ENCODE measurements at regions not wholly inside any gene's neighbourhood (a gene's known extent, or its start where the extent isn't known, plus 50 kb on each side); places are given as distances from the start of the nearest gene placed in this dataset.

DNA sequence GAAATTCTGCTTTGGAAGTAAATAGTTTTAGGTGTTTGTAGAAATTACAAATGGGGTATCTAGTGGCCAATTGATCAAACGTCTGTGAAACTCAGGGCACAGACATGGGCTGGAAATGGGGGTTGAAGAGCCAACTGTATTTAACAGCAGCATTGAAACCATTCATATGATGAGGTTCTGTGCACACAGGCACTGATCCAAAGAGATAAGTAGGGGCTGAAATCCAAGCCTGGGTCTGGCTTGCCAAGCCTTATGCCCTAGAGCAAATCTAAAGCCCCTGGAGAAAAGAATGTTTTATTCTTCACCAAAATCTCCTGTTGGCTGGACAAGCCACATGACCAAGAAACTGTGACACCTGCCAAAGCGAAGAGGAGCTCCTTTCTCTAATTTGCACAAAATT is 67.6 kb upstream of the ST6GALNAC5 start:
- H3K36me3 ChIP-seq: no peaks in the 10 kb centered on the region
- H3K4me1 ChIP-seq: peaks cover 3% of the 10 kb centered on the region; the same call in 1 of the 2 replicates
- TF ChIP-seq, protein P1, sequence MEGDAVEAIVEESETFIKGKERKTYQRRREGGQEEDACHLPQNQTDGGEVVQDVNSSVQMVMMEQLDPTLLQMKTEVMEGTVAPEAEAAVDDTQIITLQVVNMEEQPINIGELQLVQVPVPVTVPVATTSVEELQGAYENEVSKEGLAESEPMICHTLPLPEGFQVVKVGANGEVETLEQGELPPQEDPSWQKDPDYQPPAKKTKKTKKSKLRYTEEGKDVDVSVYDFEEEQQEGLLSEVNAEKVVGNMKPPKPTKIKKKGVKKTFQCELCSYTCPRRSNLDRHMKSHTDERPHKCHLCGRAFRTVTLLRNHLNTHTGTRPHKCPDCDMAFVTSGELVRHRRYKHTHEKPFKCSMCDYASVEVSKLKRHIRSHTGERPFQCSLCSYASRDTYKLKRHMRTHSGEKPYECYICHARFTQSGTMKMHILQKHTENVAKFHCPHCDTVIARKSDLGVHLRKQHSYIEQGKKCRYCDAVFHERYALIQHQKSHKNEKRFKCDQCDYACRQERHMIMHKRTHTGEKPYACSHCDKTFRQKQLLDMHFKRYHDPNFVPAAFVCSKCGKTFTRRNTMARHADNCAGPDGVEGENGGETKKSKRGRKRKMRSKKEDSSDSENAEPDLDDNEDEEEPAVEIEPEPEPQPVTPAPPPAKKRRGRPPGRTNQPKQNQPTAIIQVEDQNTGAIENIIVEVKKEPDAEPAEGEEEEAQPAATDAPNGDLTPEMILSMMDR (IDR thresholded peaks at IDR 0.05; ENCODE audit: low read depth, low read length): no peak
- no peak overlapping the region for H3K4me3 ChIP-seq (ENCODE audit: low read depth, low read length)
- H3K27me3 ChIP-seq: no peaks in the 10 kb centered on the region; the same call in 1 of the 2 replicates
- DNase-seq: peak; percentile 40
- H3K9me3 ChIP-seq: no peaks in the 10 kb centered on the region

DNA sequence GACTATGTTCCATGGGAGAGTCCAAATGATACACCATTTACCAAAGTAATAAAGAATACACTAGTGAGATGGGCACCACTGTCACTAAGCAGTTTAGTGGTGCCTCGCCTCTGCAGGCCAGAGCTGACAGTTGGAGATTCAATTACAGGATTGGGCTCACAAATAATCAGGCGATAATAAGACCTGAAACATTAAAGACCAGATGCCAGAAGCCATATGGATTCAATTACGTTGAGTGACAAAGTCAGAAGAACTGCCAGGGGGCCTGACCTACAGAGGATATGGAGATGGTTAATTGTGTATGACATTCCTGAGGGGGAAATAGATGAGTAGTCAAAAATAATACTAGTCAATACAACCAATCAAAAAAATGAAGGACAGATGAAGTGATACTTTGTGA is 65.2 kb upstream of the ST6GALNAC5 start:
- TF ChIP-seq, protein P1 (IDR thresholded peaks at IDR 0.05; ENCODE audit: low read depth, low read length): no peak
- peak; percentile 31 for DNase-seq
- Histone ChIP-seq H3K4me1 (peaks cover 3% of the 10 kb centered on the region; the same call in 1 of the 2 replicates), H3K36me3 (no peaks in the 10 kb centered on the region), H3K27me3 (no peaks in the 10 kb centered on the region; the same call in 1 of the 2 replicates), H3K9me3 (no peaks in the 10 kb centered on the region), H3K4me3 (ENCODE audit: low read depth, low read length) (no peak overlapping the region)

DNA sequence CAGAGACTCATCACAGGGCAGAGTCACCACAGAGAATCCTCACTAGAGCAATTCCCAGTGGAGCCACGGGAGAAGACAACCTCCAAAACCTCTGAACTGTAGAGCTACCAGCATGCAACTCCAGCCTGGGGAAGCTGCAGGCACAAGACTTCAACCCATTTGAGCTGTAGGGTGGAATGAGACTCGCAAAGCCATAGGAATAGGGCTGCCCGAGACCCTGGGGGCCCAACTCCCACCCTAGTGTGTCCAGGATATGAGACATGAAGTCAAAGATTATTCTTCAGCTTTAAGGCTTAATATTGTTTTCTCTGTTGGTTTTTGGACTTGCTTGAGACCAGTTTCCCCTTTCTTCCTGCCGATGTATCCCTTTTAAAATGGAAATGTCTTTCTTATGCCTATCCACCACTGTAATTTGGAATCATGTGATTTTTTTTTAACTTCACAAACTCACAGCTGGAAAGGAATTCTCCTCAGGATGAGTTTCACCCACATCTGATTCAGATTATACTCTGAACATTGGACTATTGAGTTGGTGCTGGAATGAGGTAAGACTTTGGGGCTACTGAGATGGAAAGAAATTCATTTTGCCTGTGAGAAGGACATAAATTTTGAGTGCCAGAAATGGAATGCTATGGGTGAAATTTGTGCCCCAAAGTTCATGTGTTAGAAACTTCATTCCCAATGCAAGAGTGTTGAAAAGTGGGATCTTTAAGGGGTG is 59.6 kb upstream of the ST6GALNAC5 start:
- Histone ChIP-seq H3K36me3 (no peaks in the 10 kb centered on the region), H3K9me3 (no peaks in the 10 kb centered on the region), H3K4me3 (ENCODE audit: low read depth, low read length) (no peak overlapping the region), H3K4me1 (no peaks in the 10 kb centered on the region), H3K27me3 (no peaks in the 10 kb centered on the region)
- TF ChIP-seq, protein P1 (IDR thresholded peaks at IDR 0.05; ENCODE audit: low read depth, low read length): no peak
- DNase-seq: no peak
